Stimulated activated effector memory CD8-positive, alpha-beta T cell treated with anti-CD3 and anti-CD28 coated beads, Interleukin-12 subunit alpha, Interleukin-12 subunit beta, amount 100 ng/mL, for 72 hours (primary cell): ENCODE measurements at regions not wholly inside any gene's neighbourhood (a gene's known extent, or its start where the extent isn't known, plus 50 kb on each side); places are given as distances from the start of the nearest gene placed in this dataset.

Source experiments
- ATAC-seq: fragments of 150-1000 bp; cut with Tn5 transposase; 2 replicates; pipeline ENCODE4 v1.10.0; 2021
- DNase-seq, 2 donors: peaks; one replicate each; pipeline ENCODE4 v3.0.0; 2021 to 2022; ENCODE audit warnings: low spot score in 2 of 2
- H3K27ac Mint-ChIP-seq: one replicate; pipeline ENCODE4 v1.8.0; 2022; ENCODE audit warnings: mild to moderate bottlenecking, mixed read lengths
- H3K36me3 Mint-ChIP-seq: one replicate; pipeline ENCODE4 v1.8.0; 2022; ENCODE audit warnings: mild to moderate bottlenecking, mixed read lengths
- H3K4me1 Mint-ChIP-seq: one replicate; pipeline ENCODE4 v1.8.0; 2022; ENCODE audit warnings: mixed read lengths
- H3K4me3 Mint-ChIP-seq: one replicate; pipeline ENCODE4 v1.8.0; 2022; ENCODE audit warnings: mild to moderate bottlenecking, mixed read lengths
- H3K9me3 Mint-ChIP-seq: one replicate; pipeline ENCODE4 v1.8.0; 2022; ENCODE audit warnings: mixed read lengths

- no peak overlapping the region for H3K27ac Mint-ChIP-seq
- no peaks in the 10 kb centered on the region for H3K36me3 Mint-ChIP-seq
- no peak overlapping the region for H3K4me3 Mint-ChIP-seq
- no peak for ATAC-seq
- no peak for DNase-seq
- H3K9me3 Mint-ChIP-seq: no peaks in the 10 kb centered on the region
- no peaks in the 10 kb centered on the region for H3K4me1 Mint-ChIP-seq
Observed at GRCh38 chr16:24414534-24414933, 124.8 kb upstream of the RBBP6 start.

- Mint-ChIP-seq H3K36me3 (no peaks in the 10 kb centered on the region), H3K27ac (no peak overlapping the region), H3K9me3 (no peaks in the 10 kb centered on the region), H3K4me1 (no peaks in the 10 kb centered on the region), H3K4me3 (no peak overlapping the region)
- ATAC-seq (no peak), DNase-seq (no peak)
Observed at GRCh38 chr16:24418733-24419132, 120.6 kb upstream of the RBBP6 start.

GRCh38 chr16:24423312-24423711 lies 116.1 kb upstream of the RBBP6 start:
- ATAC-seq: no peak
- Mint-ChIP-seq H3K36me3 (no peaks in the 10 kb centered on the region), H3K4me3 (no peak overlapping the region), H3K4me1 (no peaks in the 10 kb centered on the region), H3K27ac (no peak overlapping the region), H3K9me3 (no peaks in the 10 kb centered on the region)
- no peak for DNase-seq

GRCh38 chr16:24424364-24424763 lies 115.0 kb upstream of the RBBP6 start:
- no peaks in the 10 kb centered on the region for H3K4me1 Mint-ChIP-seq
- no peaks in the 10 kb centered on the region for H3K36me3 Mint-ChIP-seq
- DNase-seq (no peak), ATAC-seq (no peak)
- H3K27ac Mint-ChIP-seq: no peak overlapping the region
- H3K4me3 Mint-ChIP-seq: no peak overlapping the region
- H3K9me3 Mint-ChIP-seq: no peaks in the 10 kb centered on the region

GRCh38 chr16:24427840-24428239 lies 111.5 kb upstream of the RBBP6 start:
- no peaks in the 10 kb centered on the region for H3K9me3 Mint-ChIP-seq
- no peaks in the 10 kb centered on the region for H3K4me1 Mint-ChIP-seq
- DNase-seq (no peak), ATAC-seq (peak; percentile 71)
- H3K27ac Mint-ChIP-seq: no peak overlapping the region
- no peaks in the 10 kb centered on the region for H3K36me3 Mint-ChIP-seq
- no peak overlapping the region for H3K4me3 Mint-ChIP-seq

- no peaks in the 10 kb centered on the region for H3K9me3 Mint-ChIP-seq
- H3K4me1 Mint-ChIP-seq: no peaks in the 10 kb centered on the region
- no peak overlapping the region for H3K27ac Mint-ChIP-seq
- DNase-seq (no peak), ATAC-seq (no peak)
- no peak overlapping the region for H3K4me3 Mint-ChIP-seq
- H3K36me3 Mint-ChIP-seq: no peaks in the 10 kb centered on the region
Observed at GRCh38 chr16:24428756-24429155, 110.6 kb upstream of the RBBP6 start.

- no peaks in the 10 kb centered on the region for H3K4me1 Mint-ChIP-seq
- no peak for DNase-seq
- no peaks in the 10 kb centered on the region for H3K9me3 Mint-ChIP-seq
- ATAC-seq: peak; percentile 40
- H3K27ac Mint-ChIP-seq: no peak overlapping the region
- no peaks in the 10 kb centered on the region for H3K36me3 Mint-ChIP-seq
- H3K4me3 Mint-ChIP-seq: no peak overlapping the region
Observed at GRCh38 chr16:24430954-24431760, 108.2 kb upstream of the RBBP6 start.

- DNase-seq: no peak
- Mint-ChIP-seq H3K36me3 (no peaks in the 10 kb centered on the region), H3K9me3 (no peaks in the 10 kb centered on the region), H3K4me3 (no peak overlapping the region), H3K27ac (no peak overlapping the region), H3K4me1 (no peaks in the 10 kb centered on the region)
- no peak for ATAC-seq
Observed at GRCh38 chr16:24433706-24434105, 105.7 kb upstream of the RBBP6 start.

- no peak for ATAC-seq
- no peaks in the 10 kb centered on the region for H3K4me1 Mint-ChIP-seq
- no peak overlapping the region for H3K27ac Mint-ChIP-seq
- DNase-seq: no peak
- no peaks in the 10 kb centered on the region for H3K36me3 Mint-ChIP-seq
- H3K4me3 Mint-ChIP-seq: no peak overlapping the region
- no peaks in the 10 kb centered on the region for H3K9me3 Mint-ChIP-seq
Observed at GRCh38 chr16:24440306-24440705, 99.1 kb upstream of the RBBP6 start.

- DNase-seq (no peak), ATAC-seq (no peak)
- no peaks in the 10 kb centered on the region for H3K4me1 Mint-ChIP-seq
- no peaks in the 10 kb centered on the region for H3K9me3 Mint-ChIP-seq
- no peak overlapping the region for H3K27ac Mint-ChIP-seq
- no peak overlapping the region for H3K4me3 Mint-ChIP-seq
- no peaks in the 10 kb centered on the region for H3K36me3 Mint-ChIP-seq
Observed at GRCh38 chr16:24442631-24443030, 96.7 kb upstream of the RBBP6 start.

GRCh38 chr16:24445216-24445615 lies 94.2 kb upstream of the RBBP6 start:
- DNase-seq: no peak
- no peak for ATAC-seq
- H3K4me1 Mint-ChIP-seq: no peaks in the 10 kb centered on the region
- no peaks in the 10 kb centered on the region for H3K36me3 Mint-ChIP-seq
- H3K4me3 Mint-ChIP-seq: no peak overlapping the region
- no peak overlapping the region for H3K27ac Mint-ChIP-seq
- H3K9me3 Mint-ChIP-seq: no peaks in the 10 kb centered on the region

GRCh38 chr16:24446189-24446588 lies 93.2 kb upstream of the RBBP6 start:
- Mint-ChIP-seq H3K4me1 (no peaks in the 10 kb centered on the region), H3K27ac (no peak overlapping the region), H3K9me3 (no peaks in the 10 kb centered on the region), H3K4me3 (no peak overlapping the region), H3K36me3 (no peaks in the 10 kb centered on the region)
- DNase-seq (no peak), ATAC-seq (no peak)

GRCh38 chr16:24452724-24453123 lies 86.6 kb upstream of the RBBP6 start:
- Mint-ChIP-seq H3K36me3 (no peaks in the 10 kb centered on the region), H3K4me3 (no peak overlapping the region), H3K4me1 (no peaks in the 10 kb centered on the region), H3K9me3 (no peaks in the 10 kb centered on the region), H3K27ac (no peak overlapping the region)
- ATAC-seq: no peak
- no peak for DNase-seq

- Mint-ChIP-seq H3K4me1 (no peaks in the 10 kb centered on the region), H3K36me3 (no peaks in the 10 kb centered on the region), H3K4me3 (no peak overlapping the region), H3K27ac (no peak overlapping the region), H3K9me3 (peaks cover 5% of the 10 kb centered on the region)
- no peak for ATAC-seq
- no peak for DNase-seq
Observed at GRCh38 chr16:24463196-24463945, 76.0 kb upstream of the RBBP6 start.

GRCh38 chr16:24471561-24472350 lies 67.6 kb upstream of the RBBP6 start:
- no peaks in the 10 kb centered on the region for H3K4me1 Mint-ChIP-seq
- no peak overlapping the region for H3K4me3 Mint-ChIP-seq
- ATAC-seq (no peak), DNase-seq (no peak)
- H3K36me3 Mint-ChIP-seq: no peaks in the 10 kb centered on the region
- H3K9me3 Mint-ChIP-seq: peaks cover 4% of the 10 kb centered on the region
- no peak overlapping the region for H3K27ac Mint-ChIP-seq
